ENCODE measurements at regions not wholly inside any gene's neighbourhood (a gene's known extent, or its start where the extent isn't known, plus 50 kb on each side); places are given as distances from the start of the nearest gene placed in this dataset.

GRCh38 chr11:114987186-114987760 lies 308.9 kb downstream of the NXPE2 start:
- TF ChIP-seq POLR2A (IDR thresholded peaks at IDR 0.05) = no peak
- TF ChIP-seq CTCF (IDR thresholded peaks at IDR 0.05) = no peak

All from breast epithelium (tissue), 3 donors.